Calu3 (cell line): ENCODE measurements at regions not wholly inside any gene's neighbourhood (a gene's known extent, or its start where the extent isn't known, plus 50 kb on each side); places are given as distances from the start of the nearest gene placed in this dataset.

Experiments
- BruUV-seq: library from RNA; stranded (reverse); fragments of 400-500 nt; replicated peaks from 2 replicates; lab custom pipeline; 2021; lab: Mats Ljungman, UMichigan
- CTCF ChIA-PET: fragments of 300-600 bp; sonication (Branson Sonifier 250); formaldehyde crosslinking; loops from one replicate; lab custom pipeline; 2022; ENCODE audit warnings: antibody characterized with exemption; lab: Charles Lee
- DNase-seq: peaks from one replicate; pipeline ENCODE4 v3.0.0; 2022
- H3K27ac Mint-ChIP-seq: one replicate; pipeline ENCODE4 v1.8.0; 2022; ENCODE audit warnings: mixed read lengths; ENCODE audit not compliant: unreplicated experiment
- H3K27me3 Mint-ChIP-seq: one replicate; pipeline ENCODE4 v1.8.0; 2022; ENCODE audit warnings: mixed read lengths; ENCODE audit not compliant: unreplicated experiment
- H3K36me3 Mint-ChIP-seq: one replicate; pipeline ENCODE4 v1.8.0; 2022; ENCODE audit warnings: mild to moderate bottlenecking, moderate library complexity, mixed read lengths; ENCODE audit not compliant: insufficient read depth, unreplicated experiment
- H3K4me1 Mint-ChIP-seq: one replicate; pipeline ENCODE4 v1.8.0; 2022; ENCODE audit warnings: mild to moderate bottlenecking, low read depth, mixed read lengths; ENCODE audit not compliant: unreplicated experiment
- H3K4me3 Mint-ChIP-seq: one replicate; pipeline ENCODE4 v1.8.0; 2022; ENCODE audit warnings: mild to moderate bottlenecking, low read depth, moderate library complexity, mixed read lengths; ENCODE audit not compliant: unreplicated experiment
- H3K9me3 Mint-ChIP-seq: one replicate; pipeline ENCODE4 v1.8.0; 2022; ENCODE audit warnings: low read depth, mixed read lengths; ENCODE audit not compliant: unreplicated experiment
- intact Hi-C: fragments of 100-400 bp; cut with micrococcal nuclease; formaldehyde crosslinking; loops from one replicate; pipeline ENCODE4 v1.10.0; 2022; ENCODE audit not compliant: unreplicated experiment
- TF ChIP-seq, protein P1 (sequence below): fragments of 200-600 bp; IDR thresholded peaks from one replicate; pipeline ENCODE4 v1.8.0; 2022; ENCODE audit warnings: antibody characterized with exemption; ENCODE audit not compliant: unreplicated experiment

DNA sequence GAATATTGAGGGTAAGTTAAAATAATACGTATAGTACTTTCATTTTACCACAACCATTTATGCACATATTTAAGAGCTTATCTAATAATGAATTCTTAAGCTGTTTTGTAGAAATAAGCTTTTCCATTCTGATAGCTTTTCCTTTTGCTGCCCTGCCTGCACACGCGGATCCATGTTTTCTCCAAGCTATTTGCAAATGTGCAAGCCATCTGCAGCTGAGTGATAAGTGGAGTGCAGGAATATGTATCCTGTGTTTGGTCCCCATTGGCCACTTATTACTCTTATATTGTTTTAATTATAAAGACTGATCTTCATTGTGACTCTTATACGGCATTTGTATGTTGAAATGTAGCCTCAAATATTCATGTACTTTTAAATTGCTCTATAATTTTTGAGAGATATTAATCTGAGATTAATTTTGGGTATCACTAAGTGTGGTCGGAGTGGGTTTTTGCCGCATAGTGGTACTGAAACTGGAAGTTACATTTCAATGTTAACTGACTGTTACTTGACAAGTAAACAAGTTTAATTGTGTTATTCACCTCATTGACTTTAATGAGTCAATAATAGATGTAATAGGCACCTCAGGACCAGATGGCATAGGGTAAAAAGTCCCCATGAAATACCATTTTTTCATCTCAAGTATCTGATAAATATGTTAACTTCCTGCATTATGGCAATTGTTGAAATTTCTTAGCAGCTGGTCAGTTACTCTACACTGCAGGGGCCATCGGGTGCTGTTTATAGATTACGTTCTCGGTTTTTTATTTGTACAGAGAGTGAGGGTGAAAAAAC, 1567.4 kb downstream of the EFNB2 start:
- no peak overlapping the region for H3K4me3 Mint-ChIP-seq
- H3K27me3 Mint-ChIP-seq = no peaks in the 10 kb centered on the region
- H3K9me3 Mint-ChIP-seq = no peaks in the 10 kb centered on the region
- H3K36me3 Mint-ChIP-seq = no peaks in the 10 kb centered on the region
- TF ChIP-seq, protein P1, sequence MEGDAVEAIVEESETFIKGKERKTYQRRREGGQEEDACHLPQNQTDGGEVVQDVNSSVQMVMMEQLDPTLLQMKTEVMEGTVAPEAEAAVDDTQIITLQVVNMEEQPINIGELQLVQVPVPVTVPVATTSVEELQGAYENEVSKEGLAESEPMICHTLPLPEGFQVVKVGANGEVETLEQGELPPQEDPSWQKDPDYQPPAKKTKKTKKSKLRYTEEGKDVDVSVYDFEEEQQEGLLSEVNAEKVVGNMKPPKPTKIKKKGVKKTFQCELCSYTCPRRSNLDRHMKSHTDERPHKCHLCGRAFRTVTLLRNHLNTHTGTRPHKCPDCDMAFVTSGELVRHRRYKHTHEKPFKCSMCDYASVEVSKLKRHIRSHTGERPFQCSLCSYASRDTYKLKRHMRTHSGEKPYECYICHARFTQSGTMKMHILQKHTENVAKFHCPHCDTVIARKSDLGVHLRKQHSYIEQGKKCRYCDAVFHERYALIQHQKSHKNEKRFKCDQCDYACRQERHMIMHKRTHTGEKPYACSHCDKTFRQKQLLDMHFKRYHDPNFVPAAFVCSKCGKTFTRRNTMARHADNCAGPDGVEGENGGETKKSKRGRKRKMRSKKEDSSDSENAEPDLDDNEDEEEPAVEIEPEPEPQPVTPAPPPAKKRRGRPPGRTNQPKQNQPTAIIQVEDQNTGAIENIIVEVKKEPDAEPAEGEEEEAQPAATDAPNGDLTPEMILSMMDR = no peak
- no peak overlapping the region for H3K27ac Mint-ChIP-seq
- CTCF ChIA-PET = no interaction called here
- no TSS peak for BruUV-seq
- H3K4me1 Mint-ChIP-seq = no peaks in the 10 kb centered on the region
- no peak for DNase-seq
- intact Hi-C loops = no loop called here

DNA sequence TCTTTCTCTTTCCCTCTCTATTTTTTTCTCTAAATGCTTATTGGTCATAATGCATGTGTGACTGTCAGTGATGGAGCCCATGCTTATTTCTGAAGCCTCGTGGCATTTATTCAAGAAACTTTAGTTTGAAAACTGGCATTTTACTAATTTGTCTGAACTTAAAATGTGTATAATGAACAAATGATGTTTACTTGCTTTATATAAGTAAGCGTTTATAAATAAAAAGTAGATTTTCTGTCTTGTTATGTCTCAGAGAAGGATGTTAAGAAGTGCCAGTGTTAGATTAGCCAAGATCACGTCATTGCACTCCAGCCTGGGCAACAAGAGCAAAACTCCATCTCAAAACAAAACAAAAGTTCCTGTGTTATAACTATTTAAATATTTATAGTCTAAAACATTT, 1568.1 kb downstream of the EFNB2 start:
- TF ChIP-seq, protein P1 = no peak
- Mint-ChIP-seq H3K9me3 (no peaks in the 10 kb centered on the region), H3K27ac (no peak overlapping the region), H3K4me1 (no peaks in the 10 kb centered on the region), H3K36me3 (no peaks in the 10 kb centered on the region), H3K4me3 (no peak overlapping the region), H3K27me3 (no peaks in the 10 kb centered on the region)
- CTCF ChIA-PET = no interaction called here
- intact Hi-C loops = no loop called here
- DNase-seq = no peak
- no TSS peak for BruUV-seq

DNA sequence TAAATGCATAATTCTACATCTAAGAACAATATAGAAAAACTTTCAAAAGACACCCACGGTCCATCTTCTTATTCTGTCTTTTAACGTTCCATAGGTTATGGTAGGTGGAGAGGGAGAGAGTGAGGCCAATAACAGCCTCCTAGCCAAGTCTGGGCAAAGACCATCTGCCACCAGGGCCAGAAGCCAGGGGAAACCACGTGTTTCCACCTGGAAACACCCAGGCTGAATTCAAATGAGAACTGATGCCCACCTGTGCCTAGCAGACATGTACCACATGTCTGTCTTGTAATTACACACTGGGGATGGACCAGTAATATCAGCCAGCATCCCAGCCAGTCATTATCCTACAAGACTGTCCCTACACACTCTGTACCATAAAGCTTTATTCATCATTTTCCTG, 1573.1 kb downstream of the EFNB2 start:
- DNase-seq = no peak
- TF ChIP-seq, protein P1 = no peak
- no peak overlapping the region for H3K4me3 Mint-ChIP-seq

DNA sequence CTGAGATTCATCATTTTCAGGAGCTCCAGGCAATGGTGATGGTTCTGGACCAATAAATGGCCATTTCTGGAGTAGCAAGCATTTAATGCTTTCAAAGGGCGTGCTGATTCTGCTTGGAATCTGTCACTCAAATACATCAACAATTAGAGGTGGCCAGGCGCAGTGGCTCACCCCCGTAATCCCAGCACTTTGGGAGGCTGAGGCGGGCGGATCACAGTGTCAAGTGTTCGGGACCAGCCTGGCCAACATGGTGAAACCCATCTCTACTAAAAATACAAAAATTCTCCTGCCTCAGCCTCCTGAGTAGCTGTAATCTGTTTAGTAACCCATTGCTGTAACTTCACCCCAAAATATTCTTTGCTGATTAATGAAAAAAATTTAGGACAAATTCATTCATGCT, 1574.2 kb downstream of the EFNB2 start:
- no TSS peak for BruUV-seq
- DNase-seq = no peak
- no peak overlapping the region for H3K4me3 Mint-ChIP-seq
- H3K9me3 Mint-ChIP-seq = no peaks in the 10 kb centered on the region
- H3K27me3 Mint-ChIP-seq = no peaks in the 10 kb centered on the region
- H3K4me1 Mint-ChIP-seq = no peaks in the 10 kb centered on the region
- intact Hi-C loops = no loop called here
- H3K36me3 Mint-ChIP-seq = no peaks in the 10 kb centered on the region
- CTCF ChIA-PET = no interaction called here
- no peak overlapping the region for H3K27ac Mint-ChIP-seq
- TF ChIP-seq, protein P1 = no peak

More for the DNA sequence above, 1573.1 kb downstream of the EFNB2 start:
- H3K9me3 Mint-ChIP-seq = no peaks in the 10 kb centered on the region
- CTCF ChIA-PET = no interaction called here
- H3K4me1 Mint-ChIP-seq = no peaks in the 10 kb centered on the region
- no TSS peak for BruUV-seq
- no peaks in the 10 kb centered on the region for H3K36me3 Mint-ChIP-seq
- intact Hi-C loops = no loop called here
- no peak overlapping the region for H3K27ac Mint-ChIP-seq
- H3K27me3 Mint-ChIP-seq = no peaks in the 10 kb centered on the region
